A673 (cell line): ENCODE measurements at regions not wholly inside any gene's neighbourhood (a gene's known extent, or its start where the extent isn't known, plus 50 kb on each side); places are given as distances from the start of the nearest gene placed in this dataset.

ENCODE experiments used
- EZH2 ChIP-seq: fragments of 200-600 bp; sonication (generic); IDR thresholded peaks from 2 replicates; pipeline ENCODE4 v1.6.1; 2017; ENCODE audit warnings: borderline replicate concordance, low read depth, mild to moderate bottlenecking, mixed read lengths, antibody characterized with exemption, low read length; ENCODE audit not compliant: poor library complexity, severe bottlenecking
- TF ChIP-seq, protein P1 (sequence below): fragments of 300-800, 200-600 bp; sonication (generic); conservative IDR thresholded peaks from 2 replicates; pipeline ENCODE4 v1.5.1; 2017; ENCODE audit warnings: low read depth, mild to moderate bottlenecking, antibody characterized with exemption, low read length, moderate library complexity, mixed read lengths

DNA sequence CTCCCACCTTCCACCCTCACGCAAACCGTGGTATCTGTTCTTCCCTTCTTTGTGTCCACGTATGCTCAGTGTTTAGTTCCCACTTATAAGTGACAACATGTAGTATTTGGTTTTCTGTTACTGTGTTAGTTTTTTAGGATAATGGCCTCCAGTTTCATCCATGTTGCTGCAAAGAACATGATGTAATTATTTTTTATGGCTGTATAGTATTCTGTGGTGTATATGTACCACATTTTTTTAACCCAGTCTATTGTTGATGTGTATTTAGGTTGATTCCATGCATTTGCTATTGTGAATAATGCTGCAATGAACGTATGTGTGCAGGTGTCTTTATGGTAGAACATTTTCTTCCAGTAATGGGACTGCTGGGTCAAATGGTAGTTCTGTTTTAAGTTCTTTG lies 228.1 kb downstream of the FBXO8 start:
- TF ChIP-seq, protein P1, sequence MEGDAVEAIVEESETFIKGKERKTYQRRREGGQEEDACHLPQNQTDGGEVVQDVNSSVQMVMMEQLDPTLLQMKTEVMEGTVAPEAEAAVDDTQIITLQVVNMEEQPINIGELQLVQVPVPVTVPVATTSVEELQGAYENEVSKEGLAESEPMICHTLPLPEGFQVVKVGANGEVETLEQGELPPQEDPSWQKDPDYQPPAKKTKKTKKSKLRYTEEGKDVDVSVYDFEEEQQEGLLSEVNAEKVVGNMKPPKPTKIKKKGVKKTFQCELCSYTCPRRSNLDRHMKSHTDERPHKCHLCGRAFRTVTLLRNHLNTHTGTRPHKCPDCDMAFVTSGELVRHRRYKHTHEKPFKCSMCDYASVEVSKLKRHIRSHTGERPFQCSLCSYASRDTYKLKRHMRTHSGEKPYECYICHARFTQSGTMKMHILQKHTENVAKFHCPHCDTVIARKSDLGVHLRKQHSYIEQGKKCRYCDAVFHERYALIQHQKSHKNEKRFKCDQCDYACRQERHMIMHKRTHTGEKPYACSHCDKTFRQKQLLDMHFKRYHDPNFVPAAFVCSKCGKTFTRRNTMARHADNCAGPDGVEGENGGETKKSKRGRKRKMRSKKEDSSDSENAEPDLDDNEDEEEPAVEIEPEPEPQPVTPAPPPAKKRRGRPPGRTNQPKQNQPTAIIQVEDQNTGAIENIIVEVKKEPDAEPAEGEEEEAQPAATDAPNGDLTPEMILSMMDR, result no peak
- TF ChIP-seq EZH2, result no peak
